ENCODE measurements at regions not wholly inside any gene's neighbourhood (a gene's known extent, or its start where the extent isn't known, plus 50 kb on each side); places are given as distances from the start of the nearest gene placed in this dataset.

DNA sequence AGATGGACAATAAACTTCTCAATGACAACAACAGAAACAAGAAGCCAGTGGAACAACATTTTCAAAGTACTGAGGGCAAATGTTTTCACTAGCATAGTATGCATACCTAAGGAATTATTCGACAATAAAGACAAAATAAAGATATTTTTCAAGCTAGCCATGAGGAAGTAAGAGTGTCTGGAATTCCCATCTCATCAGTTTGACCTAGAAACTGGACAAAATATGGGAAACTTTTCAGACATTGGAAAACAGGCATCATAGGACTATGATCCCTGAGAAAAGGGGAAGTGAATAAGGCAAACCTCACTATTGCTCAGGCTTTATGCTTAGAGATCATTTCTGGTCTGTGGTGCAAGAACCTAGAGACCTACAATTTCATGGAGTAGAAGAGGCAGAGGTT lies 86.3 kb downstream of the OAT start:
- H3K9me3 Mint-ChIP-seq, result peaks cover 9% of the 10 kb centered on the region
- H3K4me3 Mint-ChIP-seq, result no peak overlapping the region
- H3K36me3 Mint-ChIP-seq (ENCODE audit: low read depth), result no peaks in the 10 kb centered on the region
- H3K27me3 Mint-ChIP-seq, result peaks cover 3% of the 10 kb centered on the region
- H3K27ac Mint-ChIP-seq, result no peak overlapping the region
- intact Hi-C loops (cut with micrococcal nuclease), result no loop called here
- peaks cover 27% of the 10 kb centered on the region for H3K4me1 Mint-ChIP-seq (ENCODE audit: low read depth)

DNA sequence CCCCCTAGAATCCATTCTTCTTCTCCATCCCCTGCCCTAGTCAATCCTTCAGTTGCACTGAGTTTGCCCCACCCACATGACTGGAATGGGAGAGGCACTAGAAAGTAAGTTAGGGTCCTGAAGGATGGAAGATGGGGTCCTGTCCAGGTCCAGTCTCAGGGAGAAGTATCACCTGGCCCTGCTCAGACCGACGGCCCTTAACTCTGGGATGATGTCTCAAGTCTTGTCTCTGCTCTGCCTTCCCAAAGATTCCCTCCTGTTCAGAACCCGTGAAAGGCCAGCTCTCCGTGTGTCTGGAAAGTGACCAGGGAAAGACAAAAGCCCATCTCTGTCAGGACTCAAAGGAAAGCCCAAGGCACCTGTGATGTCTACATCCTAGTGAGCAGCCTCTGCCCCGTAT lies 88.8 kb downstream of the OAT start:
- H3K36me3 Mint-ChIP-seq (ENCODE audit: low read depth), result no peaks in the 10 kb centered on the region
- H3K4me1 Mint-ChIP-seq (ENCODE audit: low read depth), result peaks cover 49% of the 10 kb centered on the region
- H3K27me3 Mint-ChIP-seq, result peaks cover 3% of the 10 kb centered on the region
- peaks cover 9% of the 10 kb centered on the region for H3K9me3 Mint-ChIP-seq
- no peak overlapping the region for H3K27ac Mint-ChIP-seq
- intact Hi-C loops (cut with micrococcal nuclease), result no loop called here
- no peak overlapping the region for H3K4me3 Mint-ChIP-seq

- intact Hi-C loops (cut with micrococcal nuclease), result no loop called here
- peaks cover 51% of the 10 kb centered on the region for H3K4me1 Mint-ChIP-seq (ENCODE audit: low read depth)
- H3K4me3 Mint-ChIP-seq, result no peak overlapping the region
- H3K36me3 Mint-ChIP-seq (ENCODE audit: low read depth), result no peaks in the 10 kb centered on the region
- peaks cover 3% of the 10 kb centered on the region for H3K27me3 Mint-ChIP-seq
- peaks cover 9% of the 10 kb centered on the region for H3K9me3 Mint-ChIP-seq
- no peak overlapping the region for H3K27ac Mint-ChIP-seq
Observed at GRCh38 chr10:124329362-124329761, 89.4 kb downstream of the OAT start.

DNA sequence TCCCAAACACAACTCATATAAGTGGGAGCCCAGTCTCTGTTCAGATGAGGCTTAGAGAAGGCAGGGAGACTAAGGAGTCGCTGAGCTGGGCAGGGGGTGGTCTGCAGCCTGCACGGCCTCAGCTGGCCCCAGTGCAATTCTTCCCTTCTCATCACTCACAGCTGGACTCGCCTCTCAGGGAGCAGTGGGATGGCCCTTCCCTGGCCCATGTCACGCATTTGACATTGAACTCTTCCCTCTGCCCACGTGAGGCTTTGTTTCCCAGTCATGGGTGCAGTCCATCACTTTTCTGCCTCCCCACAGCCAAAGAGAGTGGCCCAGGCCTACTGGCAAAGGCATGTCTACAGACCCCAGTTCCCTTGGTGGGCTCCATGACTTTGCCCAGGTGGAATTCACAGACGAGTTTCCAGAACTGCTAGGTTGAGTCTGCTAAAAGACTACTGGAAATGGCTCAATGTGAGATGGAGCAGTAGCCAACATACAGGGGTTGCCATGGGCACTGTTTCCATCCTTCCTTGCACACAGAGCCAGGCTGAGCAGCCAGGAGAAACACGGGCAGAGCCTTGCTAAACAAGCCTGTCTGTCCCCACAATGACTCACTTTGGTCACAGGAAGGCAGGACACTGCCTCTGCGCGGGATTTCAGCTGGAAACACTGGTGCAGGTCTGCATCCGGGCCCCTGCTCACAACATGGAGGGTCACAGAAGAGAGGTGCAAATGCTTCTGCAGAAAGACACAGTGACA lies 90.1 kb downstream of the OAT start:
- peaks cover 5% of the 10 kb centered on the region for H3K27me3 Mint-ChIP-seq
- H3K4me3 Mint-ChIP-seq, result no peak overlapping the region
- H3K4me1 Mint-ChIP-seq (ENCODE audit: low read depth), result peaks cover 55% of the 10 kb centered on the region
- peaks cover 9% of the 10 kb centered on the region for H3K9me3 Mint-ChIP-seq
- H3K27ac Mint-ChIP-seq, result no peak overlapping the region
- intact Hi-C loops (cut with micrococcal nuclease), result no loop called here
- no peaks in the 10 kb centered on the region for H3K36me3 Mint-ChIP-seq (ENCODE audit: low read depth)

DNA sequence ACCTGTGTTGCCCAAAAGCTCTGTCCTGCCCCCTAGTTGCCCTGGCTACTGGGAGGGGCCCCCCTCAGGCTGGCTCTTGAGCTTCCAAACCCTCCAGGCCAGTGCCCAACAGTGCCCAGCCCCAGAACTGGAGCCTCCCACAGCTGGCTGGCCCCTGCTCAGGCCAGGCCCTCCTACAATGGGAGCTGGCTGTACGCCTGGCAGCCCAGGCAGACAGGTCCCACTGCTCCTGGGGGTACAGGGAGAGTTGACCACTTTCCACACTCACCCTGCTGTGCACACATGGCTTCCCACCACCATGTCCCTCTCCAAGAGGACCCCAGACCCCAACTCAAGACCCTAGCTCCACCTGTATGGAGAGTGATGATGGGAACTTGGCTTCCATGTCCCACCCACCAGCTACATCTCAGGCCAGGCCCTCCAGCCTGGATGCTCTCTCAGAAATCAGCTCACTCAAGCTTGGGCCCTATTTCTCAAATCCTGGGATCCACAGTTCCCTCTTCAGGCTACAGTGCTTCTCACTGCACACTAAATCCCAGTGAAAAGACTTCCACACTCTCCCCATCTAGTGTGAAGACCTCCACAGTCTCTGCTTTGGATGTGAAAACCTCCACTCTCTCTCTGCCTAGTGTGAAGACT lies 92.6 kb downstream of the OAT start:
- Mint-ChIP-seq H3K9me3 (no peaks in the 10 kb centered on the region), H3K36me3 (ENCODE audit: low read depth) (no peaks in the 10 kb centered on the region), H3K27me3 (peaks cover 5% of the 10 kb centered on the region), H3K27ac (peak overlapping the region; percentile 11), H3K4me3 (no peak overlapping the region), H3K4me1 (ENCODE audit: low read depth) (peaks cover 63% of the 10 kb centered on the region)
- intact Hi-C loops (cut with micrococcal nuclease), result no loop called here

DNA sequence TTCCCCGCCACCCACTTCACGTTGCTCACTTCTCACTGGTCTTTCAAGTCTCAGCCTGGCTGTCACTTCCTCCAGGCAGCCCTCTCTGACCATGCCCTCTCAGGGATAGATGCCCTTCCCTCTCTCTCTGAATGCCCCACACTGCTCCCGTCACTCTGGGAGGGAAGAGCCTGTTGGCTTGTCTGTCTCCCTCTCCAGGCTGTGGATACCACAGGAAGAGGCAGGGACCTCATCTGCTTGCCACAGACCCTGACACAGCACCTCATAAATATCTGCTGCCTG lies 93.1 kb downstream of the OAT start:
- peaks cover 5% of the 10 kb centered on the region for H3K27me3 Mint-ChIP-seq

GRCh38 chr10:124324856-124325632 lies 93.7 kb downstream of the OAT start:
- Mint-ChIP-seq H3K27ac (no peak overlapping the region), H3K4me1 (ENCODE audit: low read depth) (peaks cover 56% of the 10 kb centered on the region), H3K4me3 (no peak overlapping the region), H3K27me3 (peaks cover 3% of the 10 kb centered on the region), H3K36me3 (ENCODE audit: low read depth) (no peaks in the 10 kb centered on the region), H3K9me3 (no peaks in the 10 kb centered on the region)
- intact Hi-C loops (cut with micrococcal nuclease), result no loop called here

More for the DNA sequence above, 93.1 kb downstream of the OAT start:
- H3K4me3 Mint-ChIP-seq, result no peak overlapping the region
- H3K27ac Mint-ChIP-seq, result no peak overlapping the region
- peaks cover 62% of the 10 kb centered on the region for H3K4me1 Mint-ChIP-seq (ENCODE audit: low read depth)
- H3K9me3 Mint-ChIP-seq, result no peaks in the 10 kb centered on the region
- intact Hi-C loops (cut with micrococcal nuclease), result no loop called here
- H3K36me3 Mint-ChIP-seq (ENCODE audit: low read depth), result no peaks in the 10 kb centered on the region

DNA sequence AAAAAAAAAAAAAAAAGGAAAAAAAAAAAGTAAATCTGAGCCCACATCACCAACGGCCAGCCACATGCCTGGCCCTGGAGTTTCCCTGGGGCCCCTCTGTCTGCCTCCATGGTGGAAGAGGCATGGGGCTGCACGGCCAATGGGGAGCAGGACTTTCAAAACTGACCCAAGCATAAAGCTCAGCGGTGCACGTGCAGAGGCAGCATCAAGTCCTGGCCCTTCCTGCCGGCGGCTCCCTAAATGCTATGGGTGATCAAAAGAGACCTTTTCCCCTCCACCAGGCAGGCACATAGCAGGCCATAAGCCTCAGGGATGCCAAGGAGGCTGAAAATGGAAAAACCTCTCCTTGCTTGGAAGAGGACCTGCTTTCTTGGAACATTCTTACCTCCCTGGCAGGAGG lies 94.3 kb downstream of the OAT start:
- Mint-ChIP-seq H3K4me3 (no peak overlapping the region), H3K4me1 (ENCODE audit: low read depth) (peaks cover 51% of the 10 kb centered on the region), H3K27ac (no peak overlapping the region), H3K27me3 (peaks cover 2% of the 10 kb centered on the region), H3K36me3 (ENCODE audit: low read depth) (no peaks in the 10 kb centered on the region), H3K9me3 (no peaks in the 10 kb centered on the region)
- intact Hi-C loops (cut with micrococcal nuclease), result no loop called here

DNA sequence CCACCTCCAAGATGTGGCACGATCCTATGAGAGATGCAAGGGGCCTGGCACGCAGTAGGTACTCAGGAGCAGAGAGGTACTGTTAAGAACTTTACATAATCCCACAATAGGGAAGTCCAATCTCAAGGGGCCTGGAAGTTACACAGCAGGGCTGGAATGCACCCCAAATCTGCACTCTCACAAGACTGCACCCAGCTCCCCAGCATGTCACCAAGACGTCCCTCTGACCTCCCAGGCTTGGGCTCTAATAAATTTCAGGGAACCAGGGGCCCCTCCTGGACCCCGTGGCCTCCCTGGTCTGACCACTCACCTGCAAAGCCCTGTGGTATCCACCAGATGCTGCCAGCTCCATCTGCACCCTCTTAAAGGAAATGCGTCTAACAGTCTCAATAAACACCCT lies 94.9 kb downstream of the OAT start:
- intact Hi-C loops (cut with micrococcal nuclease), result no loop called here
- Mint-ChIP-seq H3K4me3 (no peak overlapping the region), H3K27ac (no peak overlapping the region), H3K4me1 (ENCODE audit: low read depth) (peaks cover 51% of the 10 kb centered on the region), H3K27me3 (peaks cover 2% of the 10 kb centered on the region), H3K9me3 (no peaks in the 10 kb centered on the region), H3K36me3 (ENCODE audit: low read depth) (no peaks in the 10 kb centered on the region)

- H3K27ac Mint-ChIP-seq, result peak overlapping the region; percentile 61
- no peak overlapping the region for H3K4me3 Mint-ChIP-seq
- H3K36me3 Mint-ChIP-seq (ENCODE audit: low read depth), result no peaks in the 10 kb centered on the region
- H3K4me1 Mint-ChIP-seq (ENCODE audit: low read depth), result peaks cover 51% of the 10 kb centered on the region
- no peaks in the 10 kb centered on the region for H3K9me3 Mint-ChIP-seq
- peaks cover 2% of the 10 kb centered on the region for H3K27me3 Mint-ChIP-seq
- intact Hi-C loops (cut with micrococcal nuclease), result no loop called here
Observed at GRCh38 chr10:124323111-124323725, 95.5 kb downstream of the OAT start.

GRCh38 chr10:124322191-124322980 lies 96.3 kb downstream of the OAT start:
- Mint-ChIP-seq H3K4me3 (no peak overlapping the region), H3K27me3 (peaks cover 2% of the 10 kb centered on the region), H3K36me3 (ENCODE audit: low read depth) (no peaks in the 10 kb centered on the region), H3K4me1 (ENCODE audit: low read depth) (peaks cover 51% of the 10 kb centered on the region), H3K27ac (peak overlapping the region; percentile 61), H3K9me3 (no peaks in the 10 kb centered on the region)
- intact Hi-C loops (cut with micrococcal nuclease), result no loop called here

DNA sequence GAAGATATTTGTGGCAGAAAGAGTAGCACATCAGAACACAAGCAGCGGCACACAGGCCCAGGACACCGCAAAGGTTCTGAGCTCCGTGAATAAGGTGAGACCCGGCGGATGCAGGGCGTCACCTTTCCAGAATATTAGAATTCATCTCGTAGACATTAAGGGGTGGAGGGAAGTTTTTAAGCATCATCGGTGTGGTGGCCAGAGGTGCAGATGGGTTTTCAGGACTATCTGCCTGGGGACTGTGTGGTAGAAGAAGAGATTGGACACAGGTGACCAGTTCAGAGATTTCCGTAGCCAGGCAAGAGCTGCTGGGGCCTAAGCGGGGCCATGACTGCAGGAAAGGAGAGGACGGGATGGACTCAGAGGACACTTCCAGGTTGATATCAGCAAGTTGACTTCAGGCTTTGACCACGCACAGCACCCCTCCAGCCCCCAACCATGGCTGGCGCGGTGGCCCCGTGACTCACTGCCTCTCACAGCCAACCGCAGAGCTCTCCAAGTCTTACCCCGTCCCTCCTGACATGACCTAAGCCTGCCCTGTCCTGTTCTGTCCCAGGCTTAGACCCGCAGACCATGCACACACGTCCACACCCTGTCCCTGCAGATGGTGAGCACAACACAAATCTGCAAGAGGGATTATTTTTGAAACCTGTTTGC lies 97.2 kb downstream of the OAT start:
- H3K9me3 Mint-ChIP-seq, result no peaks in the 10 kb centered on the region
- H3K4me3 Mint-ChIP-seq, result no peak overlapping the region
- H3K36me3 Mint-ChIP-seq (ENCODE audit: low read depth), result no peaks in the 10 kb centered on the region
- H3K27ac Mint-ChIP-seq, result no peak overlapping the region
- intact Hi-C loops (cut with micrococcal nuclease), result no loop called here
- H3K4me1 Mint-ChIP-seq (ENCODE audit: low read depth), result peaks cover 46% of the 10 kb centered on the region
- H3K27me3 Mint-ChIP-seq, result peaks cover 2% of the 10 kb centered on the region

DNA sequence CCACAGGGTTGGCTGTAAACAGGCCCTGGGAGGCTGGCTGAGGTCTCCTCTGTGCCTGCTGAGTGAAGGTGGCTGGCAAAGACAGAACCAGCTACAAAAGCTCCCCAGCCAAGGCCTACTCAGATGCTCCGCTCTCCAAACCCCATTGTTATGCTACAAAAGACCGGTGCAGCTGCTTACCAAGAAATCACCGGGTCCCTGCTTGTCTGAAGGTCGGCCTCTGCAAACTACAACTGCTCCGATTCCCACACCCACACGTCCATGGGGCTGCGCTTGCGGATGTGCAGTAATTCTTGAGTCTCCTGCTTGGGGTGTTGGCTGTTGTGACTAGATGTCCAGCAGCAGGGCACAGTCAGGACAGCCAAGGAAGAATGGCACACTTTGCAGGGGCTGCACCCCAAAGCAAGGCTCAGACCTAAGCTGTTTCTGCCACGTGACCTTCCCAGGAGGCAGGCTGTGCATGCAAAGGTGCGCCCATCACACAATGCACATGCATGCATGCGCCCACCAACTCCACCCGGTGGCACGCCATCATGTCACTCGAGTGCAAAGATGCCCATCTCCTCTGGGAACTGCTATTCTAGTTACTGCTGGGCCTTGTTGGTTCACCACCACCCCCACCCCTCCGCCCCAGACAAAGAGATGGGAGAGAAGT lies 97.8 kb downstream of the OAT start:
- peaks cover 44% of the 10 kb centered on the region for H3K4me1 Mint-ChIP-seq (ENCODE audit: low read depth)
- H3K27ac Mint-ChIP-seq, result no peak overlapping the region
- peaks cover 2% of the 10 kb centered on the region for H3K27me3 Mint-ChIP-seq
- H3K36me3 Mint-ChIP-seq (ENCODE audit: low read depth), result no peaks in the 10 kb centered on the region
- H3K9me3 Mint-ChIP-seq, result no peaks in the 10 kb centered on the region
- intact Hi-C loops (cut with micrococcal nuclease), result no loop called here
- no peak overlapping the region for H3K4me3 Mint-ChIP-seq

Data from dendritic cell treated with granulocyte-macrophage colony-stimulating factor and Interleukin-4, amounts not matched to agents 40 ng/mL and 50 ng/mL, for 4 days (primary cell).